ENCODE measurements at regions not wholly inside any gene's neighbourhood (a gene's known extent, or its start where the extent isn't known, plus 50 kb on each side); places are given as distances from the start of the nearest gene placed in this dataset.

GRCh38 chr7:155864991-155865690 is 52.9 kb upstream of the SHH start:
- no peak for TF ChIP-seq CTCF (IDR thresholded peaks at IDR 0.05)
- TF ChIP-seq POLR2A (IDR thresholded peaks at IDR 0.05): no peak
- TF ChIP-seq EP300 (IDR thresholded peaks at IDR 0.05): no peak

Data from ovary (tissue), 3 donors.